CD4-positive, alpha-beta T cell treated with Interleukin-4 for 1 hour (primary cell): ENCODE measurements at regions not wholly inside any gene's neighbourhood (a gene's known extent, or its start where the extent isn't known, plus 50 kb on each side); places are given as distances from the start of the nearest gene placed in this dataset.
"Not testable (repeated sequence)": the region's sequence is repeated elsewhere in the genome, so short reads cannot be mapped to it uniquely, and the experiment has no call there.

Source experiments
- DNase-seq, 2 donors: peaks; one replicate each; pipeline ENCODE4 v3.0.0-alpha.2; 2020 to 2022

- no peak for DNase-seq
Observed at GRCh38 chr5:36482812-36483211, 123.6 kb upstream of the SLC1A3 start.

GRCh38 chr5:36489505-36489904, 116.9 kb upstream of the SLC1A3 start:
- no peak for DNase-seq

GRCh38 chr5:36491856-36492255, 114.5 kb upstream of the SLC1A3 start:
- no peak for DNase-seq

- DNase-seq, result no peak
Observed at GRCh38 chr5:36492984-36493654, 113.3 kb upstream of the SLC1A3 start.

- no peak for DNase-seq
Observed at GRCh38 chr5:36494028-36494427, 112.4 kb upstream of the SLC1A3 start.

DNA sequence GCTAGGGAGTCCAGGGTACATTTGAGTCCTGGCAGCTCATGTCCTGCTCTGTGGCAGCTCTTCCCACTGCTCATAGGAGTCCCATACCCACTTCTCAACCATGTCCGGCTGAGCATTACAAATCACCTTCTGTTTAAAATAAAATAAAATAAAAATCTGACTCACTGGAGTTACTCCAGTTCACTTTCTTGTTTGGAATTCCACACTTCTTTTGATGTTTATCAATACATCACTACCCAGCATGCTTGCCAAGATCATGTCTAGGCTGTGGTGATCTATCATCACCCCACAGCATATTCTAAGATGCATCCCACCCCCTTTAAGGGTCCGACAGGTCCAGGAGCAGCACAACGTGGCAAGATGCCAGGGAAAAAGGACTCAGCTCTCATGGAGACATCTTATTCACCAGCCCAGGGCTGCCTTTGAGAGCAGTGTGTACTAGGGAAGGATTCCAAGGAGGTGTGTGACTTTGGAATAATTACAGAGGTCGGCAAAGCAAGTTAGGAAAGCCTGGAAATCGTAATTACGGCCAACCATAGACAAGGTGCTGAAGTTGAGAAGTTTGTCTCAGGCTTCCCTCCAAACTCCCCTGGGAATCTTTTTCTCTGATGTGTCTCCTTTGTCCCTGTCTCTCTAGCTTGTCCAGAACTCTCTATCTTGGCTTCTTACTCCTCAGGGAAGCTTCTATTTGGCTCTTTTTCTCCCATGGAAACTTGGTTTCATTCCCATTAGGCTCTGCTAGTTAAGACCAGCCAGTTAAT, 111.4 kb upstream of the SLC1A3 start:
- DNase-seq, result no peak

DNA sequence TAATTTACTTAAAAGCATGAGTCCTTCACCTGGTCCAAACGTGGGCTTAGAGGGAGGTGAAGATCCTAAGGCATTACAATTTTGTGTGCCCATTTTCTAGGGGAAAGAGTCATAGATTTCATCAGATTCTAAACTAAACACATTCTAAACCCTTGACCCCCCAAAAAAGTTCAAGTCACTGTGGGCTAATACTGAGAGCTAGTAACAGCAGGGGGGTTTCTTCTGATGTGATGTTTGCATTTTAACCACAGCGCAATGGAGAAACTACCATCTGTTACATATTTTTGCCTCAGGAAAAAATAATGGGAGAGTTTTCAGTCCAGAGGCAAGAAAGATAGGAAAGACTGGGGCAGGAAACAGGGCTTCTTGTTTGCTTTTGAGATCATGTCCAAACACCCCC, 110.8 kb upstream of the SLC1A3 start:
- no peak for DNase-seq

DNA sequence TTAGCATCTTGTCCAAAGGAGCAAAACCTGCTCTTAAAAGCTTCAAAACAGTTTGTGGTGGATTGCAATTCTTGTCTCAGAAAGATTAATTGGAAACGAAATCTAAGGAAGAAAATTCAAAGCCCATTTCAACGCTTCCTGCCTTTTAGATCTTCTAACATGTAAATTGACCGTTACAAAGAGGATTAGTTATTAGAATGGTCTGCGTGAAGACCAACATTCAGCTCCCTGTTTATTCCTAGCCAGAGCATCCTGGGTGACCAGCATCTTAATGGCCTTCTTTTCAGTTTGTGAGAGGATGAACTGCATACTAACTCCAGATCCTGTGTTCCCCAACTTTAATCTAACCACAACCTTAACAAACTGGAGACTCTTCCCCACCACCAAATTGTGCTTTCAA, 109.9 kb upstream of the SLC1A3 start:
- no peak for DNase-seq

GRCh38 chr5:36502608-36503007, 103.8 kb upstream of the SLC1A3 start:
- no peak for DNase-seq

GRCh38 chr5:36505021-36505420, 101.4 kb upstream of the SLC1A3 start:
- no peak for DNase-seq

- peak; percentile 55 to 60 for DNase-seq
Observed at GRCh38 chr5:36507332-36507952, 99.0 kb upstream of the SLC1A3 start.

DNA sequence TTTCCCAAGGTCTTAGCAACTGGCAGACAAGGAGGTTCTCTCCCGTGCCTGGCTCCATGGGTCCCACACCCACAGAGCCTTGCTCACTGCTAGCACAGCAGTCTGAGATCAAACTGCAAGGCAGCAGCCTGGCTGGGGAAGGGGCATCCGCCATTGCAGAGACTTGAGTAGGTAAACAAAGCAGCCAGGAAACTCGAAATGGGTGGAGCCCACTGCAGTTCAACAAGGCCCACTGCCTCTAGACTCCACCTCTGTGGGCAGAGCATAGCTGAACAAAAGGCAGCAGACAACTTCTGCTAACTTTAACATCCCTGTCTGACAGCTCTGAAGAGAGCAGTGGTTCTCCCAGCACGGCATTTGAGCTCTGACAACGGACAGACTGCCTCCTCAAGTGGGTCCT, 98.1 kb upstream of the SLC1A3 start:
- DNase-seq, result not testable (repeated sequence)

DNA sequence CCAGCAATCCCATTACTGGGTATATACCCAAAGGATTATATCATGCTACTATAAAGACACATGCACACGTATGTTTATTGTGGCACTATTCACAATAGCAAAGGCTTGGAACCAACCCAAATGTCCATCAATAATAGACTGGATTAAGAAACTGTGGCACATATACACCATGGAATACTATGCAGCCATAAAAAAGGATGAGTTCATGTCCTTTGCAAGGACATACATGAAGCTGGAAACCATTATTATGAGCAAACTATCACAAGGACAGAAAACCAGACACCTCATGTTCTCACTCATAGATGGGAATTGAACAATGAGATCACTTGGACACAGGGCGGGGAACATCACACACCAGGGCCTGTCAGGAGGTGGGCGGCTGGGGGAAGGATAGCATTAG, 92.8 kb upstream of the SLC1A3 start:
- DNase-seq, result not testable (repeated sequence)

DNA sequence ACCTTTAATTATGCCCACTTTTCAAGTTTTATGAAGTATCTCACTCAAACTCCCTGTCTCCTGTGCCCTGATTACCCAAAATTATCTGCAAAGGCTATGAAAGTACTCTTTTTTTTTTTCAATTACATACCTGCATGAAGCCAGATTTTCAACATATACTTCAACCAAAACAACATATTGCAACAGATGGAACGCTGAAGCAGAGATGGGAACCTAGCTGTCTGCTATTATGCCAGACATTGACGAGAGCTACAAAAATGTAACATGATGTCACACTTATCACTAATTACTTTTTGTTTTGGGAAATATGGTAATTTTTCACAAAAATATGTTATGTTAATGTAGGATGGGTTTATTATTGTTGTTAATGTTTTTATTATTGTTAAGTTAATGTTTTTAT, 86.5 kb upstream of the SLC1A3 start:
- DNase-seq, result no peak

DNA sequence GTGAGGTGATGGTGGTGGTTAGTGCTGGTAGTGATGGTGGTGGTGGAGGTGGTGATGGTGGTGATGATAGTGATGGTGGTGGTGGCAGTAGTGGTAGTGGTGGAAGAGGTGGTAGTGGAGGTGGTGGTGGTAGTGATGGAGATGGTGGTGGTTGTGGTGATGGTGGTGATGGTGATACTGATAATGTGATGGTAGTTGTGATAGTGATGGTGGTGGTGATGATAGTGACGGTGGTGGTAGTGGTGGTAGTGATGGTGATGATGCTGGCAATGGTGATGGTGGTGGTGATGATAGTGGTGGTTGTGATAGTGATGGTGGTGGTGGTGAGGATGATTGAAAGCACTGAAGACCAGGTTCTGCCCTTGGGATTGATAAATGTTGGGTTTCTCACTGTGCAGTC, 85.2 kb upstream of the SLC1A3 start:
- DNase-seq, result no peak

DNA sequence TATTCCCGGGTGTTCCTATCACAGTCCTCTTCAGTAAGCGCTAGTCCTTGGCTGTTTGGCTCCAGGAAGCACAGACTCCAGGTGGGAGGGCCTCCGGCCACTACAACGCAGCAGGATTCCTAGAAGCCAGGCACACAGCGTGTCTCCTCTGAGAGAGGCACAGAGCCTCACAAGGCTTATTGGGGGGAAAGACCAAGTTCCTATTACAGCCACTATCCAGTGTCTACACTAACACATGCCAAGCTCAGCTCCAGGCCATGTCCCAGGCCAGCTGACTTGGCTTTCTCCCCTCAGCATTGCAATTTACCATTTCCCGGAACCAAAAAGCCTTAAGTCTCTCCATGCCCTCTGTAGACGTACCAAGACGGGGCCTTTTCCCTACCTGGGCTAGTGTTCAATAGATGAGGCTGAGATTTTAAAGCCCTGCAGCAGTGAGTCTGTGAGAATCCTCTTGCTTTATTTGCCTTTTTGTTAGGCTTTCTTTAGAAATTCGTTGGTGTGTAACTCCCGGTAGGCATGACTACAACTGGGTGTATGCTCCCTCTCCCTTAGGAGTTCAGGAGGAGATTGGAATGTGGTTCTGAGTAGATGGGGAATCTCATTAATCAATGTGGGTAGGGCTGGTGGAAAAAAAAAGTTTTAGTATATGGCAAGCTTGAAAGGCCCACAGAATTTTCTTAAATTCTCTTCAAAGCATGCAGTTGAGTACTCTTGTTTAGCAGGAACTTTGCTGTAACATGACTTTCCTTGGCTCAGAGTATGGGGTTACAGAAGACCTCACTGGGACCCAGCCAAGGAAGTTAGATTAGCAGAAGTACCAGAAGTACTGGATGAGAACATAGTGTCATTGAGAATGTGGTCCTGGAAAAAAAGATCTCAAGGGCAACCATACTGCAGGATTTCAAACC, 84.3 kb upstream of the SLC1A3 start:
- DNase-seq, result no peak

GRCh38 chr5:36522746-36523065, 83.7 kb upstream of the SLC1A3 start:
- DNase-seq, result no peak

- DNase-seq, result no peak
Observed at GRCh38 chr5:36523450-36523849, 83.0 kb upstream of the SLC1A3 start.

- DNase-seq, result no peak
Observed at GRCh38 chr5:36523926-36524325, 82.5 kb upstream of the SLC1A3 start.

DNA sequence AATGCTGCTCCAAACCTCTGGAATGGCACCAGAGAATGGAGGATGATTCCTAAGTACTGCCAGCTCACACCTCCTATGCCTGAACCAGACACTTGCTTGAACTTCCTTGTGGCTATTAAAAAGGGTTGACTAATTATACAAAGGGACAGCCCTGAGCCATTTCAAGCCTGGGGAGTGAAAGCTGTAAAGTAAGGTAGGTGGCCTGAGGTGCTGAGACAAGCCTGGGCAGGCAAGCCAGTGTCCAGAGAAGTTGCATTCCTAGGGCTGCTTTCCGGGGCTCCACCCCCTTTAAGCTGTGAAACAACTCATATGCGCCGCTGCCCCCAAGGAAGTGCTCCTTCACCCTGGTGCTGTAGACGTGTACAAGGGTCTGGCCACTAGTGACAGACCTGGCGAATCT, 79.9 kb upstream of the SLC1A3 start:
- no peak for DNase-seq

GRCh38 chr5:36528588-36528987, 77.8 kb upstream of the SLC1A3 start:
- no peak for DNase-seq

- DNase-seq, result no peak
Observed at GRCh38 chr5:36529142-36529541, 77.3 kb upstream of the SLC1A3 start.

DNA sequence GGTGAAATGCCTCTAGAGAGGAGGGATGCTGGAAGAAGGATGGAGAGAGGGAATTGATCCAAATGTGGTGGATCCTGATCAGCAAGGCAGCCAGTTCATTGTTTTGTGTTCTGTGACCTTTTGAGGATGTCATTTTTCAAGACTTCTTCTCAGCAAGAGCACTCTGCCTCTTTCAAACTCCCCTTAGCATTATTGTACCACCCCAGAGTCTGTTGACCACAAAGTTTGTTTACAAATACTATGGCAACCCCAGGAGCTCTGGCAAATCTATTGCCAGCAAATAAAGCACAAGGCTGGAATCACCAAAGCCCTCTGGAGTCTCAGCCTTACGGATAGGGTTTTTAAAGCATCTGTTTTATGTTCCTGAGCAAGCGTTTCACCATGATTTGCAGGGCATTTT, 76.2 kb upstream of the SLC1A3 start:
- no peak for DNase-seq
